ENCODE measurements at regions not wholly inside any gene's neighbourhood (a gene's known extent, or its start where the extent isn't known, plus 50 kb on each side); places are given as distances from the start of the nearest gene placed in this dataset.

DNA sequence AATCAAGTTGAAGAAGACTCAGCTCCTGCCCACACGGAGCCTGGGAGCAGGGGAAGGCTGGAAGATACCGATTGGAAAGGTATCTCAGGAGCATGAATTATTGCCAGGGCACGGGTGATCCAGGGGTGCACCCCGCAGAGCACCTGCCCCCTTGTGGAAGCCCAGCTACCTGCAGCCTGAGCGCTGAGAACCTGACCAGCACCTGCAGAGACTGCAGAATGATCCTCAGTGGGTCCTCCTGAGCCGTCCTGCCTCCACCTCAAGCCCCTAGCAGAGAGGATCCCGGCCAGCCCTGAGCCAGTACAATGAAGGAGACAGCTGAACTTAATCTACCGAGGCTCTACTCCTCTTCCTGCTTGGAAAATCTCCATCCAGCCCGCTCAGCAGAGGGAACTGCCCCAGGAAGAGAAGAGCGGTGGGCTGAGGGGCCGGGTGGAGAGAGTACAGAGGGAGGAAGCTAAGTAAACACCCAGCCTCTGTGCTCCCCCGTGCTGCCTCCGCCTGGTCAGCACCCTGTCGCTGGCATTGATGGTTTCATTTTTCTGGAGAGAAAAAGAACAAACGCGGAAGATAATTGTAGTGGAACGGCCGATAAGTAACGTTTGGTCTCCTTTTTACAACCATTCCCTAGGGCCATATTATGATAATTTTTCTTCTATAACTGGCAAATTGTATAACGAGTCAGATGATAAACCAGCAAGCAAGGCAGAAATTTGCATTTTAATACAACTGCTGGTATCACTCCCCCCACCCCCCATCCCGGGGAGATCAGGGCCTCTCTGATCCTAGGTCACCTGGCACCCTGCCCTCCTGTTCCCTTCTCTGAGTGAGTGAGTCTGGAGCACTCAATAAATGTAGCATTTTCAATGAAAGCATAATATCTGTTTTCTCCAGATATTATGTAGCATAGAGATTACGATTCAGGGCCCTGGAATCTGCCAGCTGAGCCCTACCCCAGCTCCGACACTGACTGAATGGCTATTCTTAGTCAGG, 204.5 kb upstream of the RPL38 start:
- TF ChIP-seq REST (IDR thresholded peaks at IDR 0.05; ENCODE audit: insufficient read depth in 1 of 2, low read depth in 2 of 2, low read length in 2 of 2) = no peak
- TF ChIP-seq POLR2AphosphoS5 (IDR thresholded peaks at IDR 0.05; ENCODE audit: low read depth, low read length) = no peak

All from PFSK-1 (cell line).